Neural progenitor cell (in vitro differentiated cells): ENCODE measurements at regions not wholly inside any gene's neighbourhood (a gene's known extent, or its start where the extent isn't known, plus 50 kb on each side); places are given as distances from the start of the nearest gene placed in this dataset.
A peak's percentile ranks its signal among the peaks of the same experiment; 100 is the strongest.

Source experiments
- DNase-seq: peaks from one replicate; pipeline ENCODE4 v3.0.0-alpha.2; 2016; ENCODE audit warnings: low spot score
- H2AFZ ChIP-seq: fragments of 200-600 bp; sonication (generic); replicated peaks from 2 replicates; pipeline ENCODE4 v1.6.1; 2016; ENCODE audit warnings: antibody characterized with exemption
- H3F3A ChIP-seq: fragments of 200-600 bp; sonication (generic); 2 replicates; pipeline ENCODE4 v1.6.1; 2016; ENCODE audit warnings: antibody characterized with exemption, low read depth
- H3K27ac ChIP-seq: fragments of 200-600 bp; sonication (generic); 2 replicates; pipeline ENCODE4 v1.5.1; 2016; ENCODE audit warnings: mild to moderate bottlenecking
- H3K27me3 ChIP-seq: fragments of 200-600 bp; sonication (generic); 2 replicates; pipeline ENCODE4 v1.6.1; 2016; ENCODE audit warnings: mild to moderate bottlenecking, moderate library complexity
- H3K36me3 ChIP-seq: fragments of 200-600 bp; sonication (generic); 2 replicates; pipeline ENCODE4 v1.5.1; 2016
- H3K4me1 ChIP-seq: fragments of 200-600 bp; sonication (generic); 2 replicates; pipeline ENCODE4 v1.6.1; 2016; ENCODE audit warnings: mixed run types
- H3K4me2 ChIP-seq: fragments of 200-600 bp; sonication (generic); 2 replicates; pipeline ENCODE4 v1.6.1; 2016
- H3K4me3 ChIP-seq: fragments of 200-600 bp; sonication (generic); 2 replicates; pipeline ENCODE4 v1.5.1; 2016
- H3K79me2 ChIP-seq: fragments of 200-600 bp; sonication (generic); 2 replicates; pipeline ENCODE4 v1.6.1; 2016; ENCODE audit warnings: low read depth
- H3K9ac ChIP-seq: fragments of 200-600 bp; sonication (generic); 2 replicates; pipeline ENCODE4 v1.6.1; 2016
- H3K9me3 ChIP-seq: fragments of 200-600 bp; sonication (generic); 2 replicates; pipeline ENCODE4 v1.5.1; 2016; ENCODE audit warnings: low read depth
- H4K20me1 ChIP-seq: fragments of 200-600 bp; sonication (generic); 2 replicates; pipeline ENCODE4 v1.6.1; 2016; ENCODE audit warnings: low read depth
- H3K27ac Mint-ChIP-seq: 3 replicates; pipeline ENCODE4 v1.8.0; 2021; ENCODE audit warnings: mixed read lengths
- H3K27me3 Mint-ChIP-seq: 2 replicates; pipeline ENCODE4 v1.8.0; 2022; ENCODE audit warnings: low read depth, mild to moderate bottlenecking, inconsistent platforms, moderate library complexity, mixed read lengths; ENCODE audit not compliant: insufficient read depth
- H3K36me3 Mint-ChIP-seq: 3 replicates; pipeline ENCODE4 v1.8.0; 2021; ENCODE audit warnings: mixed read lengths
- H3K4me1 Mint-ChIP-seq: 3 replicates; pipeline ENCODE4 v1.8.0; 2021; ENCODE audit warnings: mixed read lengths
- H3K4me3 Mint-ChIP-seq: 3 replicates; pipeline ENCODE4 v1.8.0; 2021; ENCODE audit warnings: mild to moderate bottlenecking, moderate library complexity, mixed read lengths
- H3K9me3 Mint-ChIP-seq: 3 replicates; pipeline ENCODE4 v1.8.0; 2020; ENCODE audit warnings: mixed read lengths
- CTCF ChIP-seq: fragments of 200-600 bp; sonication (generic); IDR thresholded peaks from 2 replicates; pipeline ENCODE4 v1.5.1; 2017; ENCODE audit warnings: antibody characterized with exemption, mild to moderate bottlenecking
- EZH2 ChIP-seq: fragments of 200-600 bp; sonication (generic); IDR thresholded peaks from 2 replicates; pipeline ENCODE4 v1.6.1; 2017; ENCODE audit warnings: antibody characterized with exemption, mild to moderate bottlenecking, moderate library complexity
- EZH2phosphoT487 ChIP-seq: fragments of 200-600 bp; sonication (generic); IDR thresholded peaks from 2 replicates; pipeline ENCODE4 v1.6.1; 2017; ENCODE audit warnings: antibody characterized with exemption

GRCh38 chr5:73233461-73234203, 60.6 kb downstream of the TMEM174 start:
- H3K4me3 ChIP-seq = peak overlapping the region; percentile 43
- no peaks in the 10 kb centered on the region for H3K9me3 ChIP-seq
- Mint-ChIP-seq H3K36me3 (no peaks in the 10 kb centered on the region), H3K9me3 (no peaks in the 10 kb centered on the region), H3K27ac (no peak overlapping the region), H3K27me3 (peaks cover 61% of the 10 kb centered on the region), H3K4me1 (peaks cover 27% of the 10 kb centered on the region), H3K4me3 (peak overlapping the region; percentile 81)
- H3K4me2 ChIP-seq = peak overlapping the region; percentile 82
- H3K9ac ChIP-seq = no peak overlapping the region
- H4K20me1 ChIP-seq = peaks cover 41% of the 10 kb centered on the region
- H3K27me3 ChIP-seq = peaks cover 99% of the 10 kb centered on the region
- no peak overlapping the region for H2AFZ ChIP-seq
- H3K79me2 ChIP-seq = no peaks in the 10 kb centered on the region
- no peaks in the 10 kb centered on the region for H3K36me3 ChIP-seq
- DNase-seq = peak; percentile 93
- TF ChIP-seq EZH2 = peak; percentile 2
- no peak for TF ChIP-seq EZH2phosphoT487
- peak; percentile 34 for TF ChIP-seq CTCF
- H3F3A ChIP-seq = peaks cover 37% of the 10 kb centered on the region
- peaks cover 37% of the 10 kb centered on the region for H3K4me1 ChIP-seq
- no peak overlapping the region for H3K27ac ChIP-seq

GRCh38 chr5:73233053-73233460, 60.1 kb downstream of the TMEM174 start:
- Histone ChIP-seq H3K9me3 (no peaks in the 10 kb centered on the region), H3K27ac (no peak overlapping the region), H3K79me2 (no peaks in the 10 kb centered on the region), H3K4me3 (peak overlapping the region; percentile 43), H3K36me3 (no peaks in the 10 kb centered on the region), H3F3A (peaks cover 37% of the 10 kb centered on the region), H3K4me2 (peak overlapping the region; percentile 82), H3K27me3 (peaks cover 99% of the 10 kb centered on the region), H4K20me1 (peaks cover 41% of the 10 kb centered on the region), H2AFZ (no peak overlapping the region), H3K4me1 (peaks cover 37% of the 10 kb centered on the region), H3K9ac (no peak overlapping the region)
- no peak overlapping the region for H3K27ac Mint-ChIP-seq
- TF ChIP-seq EZH2phosphoT487 = no peak
- peak; percentile 28 for TF ChIP-seq EZH2
- H3K4me3 Mint-ChIP-seq = peak overlapping the region; percentile 66
- H3K4me1 Mint-ChIP-seq = peaks cover 27% of the 10 kb centered on the region
- H3K36me3 Mint-ChIP-seq = no peaks in the 10 kb centered on the region
- no peaks in the 10 kb centered on the region for H3K9me3 Mint-ChIP-seq
- DNase-seq = peak; percentile 42
- H3K27me3 Mint-ChIP-seq = peaks cover 65% of the 10 kb centered on the region

GRCh38 chr5:73232266-73233041, 59.5 kb downstream of the TMEM174 start:
- peaks cover 41% of the 10 kb centered on the region for H4K20me1 ChIP-seq
- no peaks in the 10 kb centered on the region for H3K36me3 Mint-ChIP-seq
- H2AFZ ChIP-seq = no peak overlapping the region
- peak overlapping the region; percentile 3 for H3K4me3 ChIP-seq
- peaks cover 71% of the 10 kb centered on the region for H3K27me3 Mint-ChIP-seq
- no peaks in the 10 kb centered on the region for H3K9me3 ChIP-seq
- H3K79me2 ChIP-seq = no peaks in the 10 kb centered on the region
- peak; percentile 64 for DNase-seq
- peak overlapping the region; percentile 66 for H3K4me3 Mint-ChIP-seq
- no peak overlapping the region for H3K27ac ChIP-seq
- peaks cover 27% of the 10 kb centered on the region for H3K4me1 Mint-ChIP-seq
- TF ChIP-seq CTCF (no peak), EZH2 (peak; percentile 87), EZH2phosphoT487 (peak; percentile 89)
- peaks cover 37% of the 10 kb centered on the region for H3F3A ChIP-seq
- H3K4me2 ChIP-seq = peak overlapping the region; percentile 82
- H3K9me3 Mint-ChIP-seq = no peaks in the 10 kb centered on the region
- no peak overlapping the region for H3K9ac ChIP-seq
- H3K27me3 ChIP-seq = peaks cover 99% of the 10 kb centered on the region
- H3K4me1 ChIP-seq = peaks cover 37% of the 10 kb centered on the region
- H3K36me3 ChIP-seq = no peaks in the 10 kb centered on the region
- no peak overlapping the region for H3K27ac Mint-ChIP-seq
